B cell (primary cell): ENCODE measurements at regions not wholly inside any gene's neighbourhood (a gene's known extent, or its start where the extent isn't known, plus 50 kb on each side); places are given as distances from the start of the nearest gene placed in this dataset.

Experiments used
- CTCF ChIP-seq: fragments of 200-600 bp; IDR thresholded peaks from one replicate; pipeline ENCODE4 v1.8.0; 2022; ENCODE audit warnings: antibody characterized with exemption, mild to moderate bottlenecking
- EZH2 ChIP-seq: IDR thresholded peaks from 2 replicates; pipeline ENCODE4 v1.6.1; 2012; ENCODE audit warnings: borderline replicate concordance, low read depth, mild to moderate bottlenecking, moderate library complexity, low read length; ENCODE audit not compliant: insufficient read depth, poor library complexity, severe bottlenecking

- no peak for TF ChIP-seq CTCF
- TF ChIP-seq EZH2 = no peak
Measured at GRCh38 chr2:109674894-109675534, 60.9 kb downstream of the SOWAHC start.
